ENCODE measurements at regions not wholly inside any gene's neighbourhood (a gene's known extent, or its start where the extent isn't known, plus 50 kb on each side); places are given as distances from the start of the nearest gene placed in this dataset.
A peak's percentile ranks its signal among the peaks of the same experiment; 100 is the strongest.
"Not testable (repeated sequence)": the region's sequence is repeated elsewhere in the genome, so short reads cannot be mapped to it uniquely, and the experiment has no call there.

- no peak for DNase-seq (ENCODE audit: low spot score)
Observed at GRCh38 chr7:67620216-67620933, 623.7 kb downstream of the TYW1 start.

GRCh38 chr7:67621704-67622103 is 625.1 kb downstream of the TYW1 start:
- DNase-seq (ENCODE audit: low spot score) = no peak

- peak; percentile 65 for DNase-seq (ENCODE audit: low spot score)
Observed at GRCh38 chr7:67625257-67625737, 628.7 kb downstream of the TYW1 start.

GRCh38 chr7:67631476-67631875 is 634.8 kb downstream of the TYW1 start:
- DNase-seq (ENCODE audit: low spot score) = no peak

GRCh38 chr7:67635271-67635670 is 638.6 kb downstream of the TYW1 start:
- no peak for DNase-seq (ENCODE audit: low spot score)

GRCh38 chr7:67636348-67637022 is 639.9 kb downstream of the TYW1 start:
- no peak for DNase-seq (ENCODE audit: low spot score)

GRCh38 chr7:67637023-67637358 is 640.4 kb downstream of the TYW1 start:
- no peak for DNase-seq (ENCODE audit: low spot score)

- not testable (repeated sequence) for DNase-seq (ENCODE audit: low spot score)
Observed at GRCh38 chr7:67642542-67642941, 645.9 kb downstream of the TYW1 start.

GRCh38 chr7:67644151-67644550 is 647.5 kb downstream of the TYW1 start:
- DNase-seq (ENCODE audit: low spot score) = no peak

GRCh38 chr7:67652937-67653336 is 656.3 kb downstream of the TYW1 start:
- no peak for DNase-seq (ENCODE audit: low spot score)

- no peak for DNase-seq (ENCODE audit: low spot score)
Observed at GRCh38 chr7:67653856-67654454, 657.3 kb downstream of the TYW1 start.

- no peak for DNase-seq (ENCODE audit: low spot score)
Observed at GRCh38 chr7:67654642-67655041, 658.0 kb downstream of the TYW1 start.

- DNase-seq (ENCODE audit: low spot score) = no peak
Observed at GRCh38 chr7:67655168-67655567, 658.5 kb downstream of the TYW1 start.

GRCh38 chr7:67659091-67659490 is 662.5 kb downstream of the TYW1 start:
- no peak for DNase-seq (ENCODE audit: low spot score)

- no peak for DNase-seq (ENCODE audit: low spot score)
Observed at GRCh38 chr7:67662804-67663203, 666.2 kb downstream of the TYW1 start.

GRCh38 chr7:67663644-67664043 is 667.0 kb downstream of the TYW1 start:
- no peak for DNase-seq (ENCODE audit: low spot score)

GRCh38 chr7:67666359-67666758 is 669.7 kb downstream of the TYW1 start:
- not testable (repeated sequence) for DNase-seq (ENCODE audit: low spot score)

- DNase-seq (ENCODE audit: low spot score) = no peak
Observed at GRCh38 chr7:67671006-67671548, 674.4 kb downstream of the TYW1 start.

GRCh38 chr7:67673861-67674260 is 677.2 kb downstream of the TYW1 start:
- no peak for DNase-seq (ENCODE audit: low spot score)

- DNase-seq (ENCODE audit: low spot score) = not testable (repeated sequence)
Observed at GRCh38 chr7:67674862-67675261, 678.2 kb downstream of the TYW1 start.

GRCh38 chr7:67675971-67676370 is 679.3 kb downstream of the TYW1 start:
- DNase-seq (ENCODE audit: low spot score) = no peak

GRCh38 chr7:67678419-67678818 is 681.8 kb downstream of the TYW1 start:
- no peak for DNase-seq (ENCODE audit: low spot score)

- no peak for DNase-seq (ENCODE audit: low spot score)
Observed at GRCh38 chr7:67683628-67684027, 687.0 kb downstream of the TYW1 start.
